WERI-Rb-1 (cell line): ENCODE measurements at regions not wholly inside any gene's neighbourhood (a gene's known extent, or its start where the extent isn't known, plus 50 kb on each side); places are given as distances from the start of the nearest gene placed in this dataset.
"Not testable (repeated sequence)": the region's sequence is repeated elsewhere in the genome, so short reads cannot be mapped to it uniquely, and the experiment has no call there.

Experiments used
- DNase-seq: peaks from one replicate; pipeline ENCODE4 v3.0.0-alpha.2; 2020
- H3K27ac ChIP-seq: fragments of 250-450 bp; sonication (Bioruptor Pico); 2 replicates; pipeline ENCODE4 v1.5.1; 2020; ENCODE audit warnings: mild to moderate bottlenecking, moderate library complexity
- H3K27me3 ChIP-seq: fragments of 250-450 bp; sonication (Bioruptor Pico); 2 replicates; pipeline ENCODE4 v1.5.1; 2021; ENCODE audit warnings: mild to moderate bottlenecking, low read depth, moderate library complexity; ENCODE audit not compliant: insufficient read depth, severe bottlenecking
- H3K36me3 ChIP-seq: fragments of 250-450 bp; sonication (Bioruptor Pico); 2 replicates; pipeline ENCODE4 v1.5.1; 2020; ENCODE audit warnings: mild to moderate bottlenecking, moderate library complexity
- H3K4me3 ChIP-seq: 2 replicates; pipeline ENCODE4 v1.5.1; 2011; ENCODE audit warnings: low read depth, mild to moderate bottlenecking, control low read depth, low read length
- H3K9me3 ChIP-seq: fragments of 250-450 bp; sonication (Bioruptor Pico); 2 replicates; pipeline ENCODE4 v1.5.1; 2021; ENCODE audit warnings: mild to moderate bottlenecking, moderate library complexity; ENCODE audit not compliant: severe bottlenecking
- TF ChIP-seq, protein P1 (sequence below): IDR thresholded peaks from 2 replicates; pipeline ENCODE4 v1.5.1; 2011; ENCODE audit warnings: low read depth, mild to moderate bottlenecking, control low read depth, inconsistent platforms, low read length

DNA sequence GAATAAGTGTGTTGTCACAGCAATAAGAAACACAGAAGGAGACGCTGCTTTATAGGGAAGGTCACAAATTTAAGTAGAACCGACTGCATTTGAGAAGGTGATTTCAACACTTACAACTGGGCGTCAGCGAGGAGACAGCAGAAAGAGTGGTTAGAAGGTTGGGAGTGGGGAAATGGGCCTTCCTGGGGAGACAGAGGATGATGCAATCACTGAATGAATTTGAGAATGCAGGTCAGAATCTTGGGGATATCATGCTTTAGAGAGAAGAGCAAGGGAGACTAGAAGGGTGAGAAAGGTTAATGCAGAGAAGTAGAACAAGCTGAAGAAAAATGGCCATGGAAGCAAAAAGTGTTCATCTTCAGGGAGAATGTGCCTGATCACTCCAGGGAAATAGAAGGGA, 616.1 kb upstream of the FAM98A start:
- no peak overlapping the region for H3K4me3 ChIP-seq
- H3K36me3 ChIP-seq = no peaks in the 10 kb centered on the region
- no peak for DNase-seq
- H3K27me3 ChIP-seq = no peaks in the 10 kb centered on the region
- H3K9me3 ChIP-seq = peaks cover 14% of the 10 kb centered on the region
- TF ChIP-seq, protein P1, sequence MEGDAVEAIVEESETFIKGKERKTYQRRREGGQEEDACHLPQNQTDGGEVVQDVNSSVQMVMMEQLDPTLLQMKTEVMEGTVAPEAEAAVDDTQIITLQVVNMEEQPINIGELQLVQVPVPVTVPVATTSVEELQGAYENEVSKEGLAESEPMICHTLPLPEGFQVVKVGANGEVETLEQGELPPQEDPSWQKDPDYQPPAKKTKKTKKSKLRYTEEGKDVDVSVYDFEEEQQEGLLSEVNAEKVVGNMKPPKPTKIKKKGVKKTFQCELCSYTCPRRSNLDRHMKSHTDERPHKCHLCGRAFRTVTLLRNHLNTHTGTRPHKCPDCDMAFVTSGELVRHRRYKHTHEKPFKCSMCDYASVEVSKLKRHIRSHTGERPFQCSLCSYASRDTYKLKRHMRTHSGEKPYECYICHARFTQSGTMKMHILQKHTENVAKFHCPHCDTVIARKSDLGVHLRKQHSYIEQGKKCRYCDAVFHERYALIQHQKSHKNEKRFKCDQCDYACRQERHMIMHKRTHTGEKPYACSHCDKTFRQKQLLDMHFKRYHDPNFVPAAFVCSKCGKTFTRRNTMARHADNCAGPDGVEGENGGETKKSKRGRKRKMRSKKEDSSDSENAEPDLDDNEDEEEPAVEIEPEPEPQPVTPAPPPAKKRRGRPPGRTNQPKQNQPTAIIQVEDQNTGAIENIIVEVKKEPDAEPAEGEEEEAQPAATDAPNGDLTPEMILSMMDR = no peak
- no peak overlapping the region for H3K27ac ChIP-seq

DNA sequence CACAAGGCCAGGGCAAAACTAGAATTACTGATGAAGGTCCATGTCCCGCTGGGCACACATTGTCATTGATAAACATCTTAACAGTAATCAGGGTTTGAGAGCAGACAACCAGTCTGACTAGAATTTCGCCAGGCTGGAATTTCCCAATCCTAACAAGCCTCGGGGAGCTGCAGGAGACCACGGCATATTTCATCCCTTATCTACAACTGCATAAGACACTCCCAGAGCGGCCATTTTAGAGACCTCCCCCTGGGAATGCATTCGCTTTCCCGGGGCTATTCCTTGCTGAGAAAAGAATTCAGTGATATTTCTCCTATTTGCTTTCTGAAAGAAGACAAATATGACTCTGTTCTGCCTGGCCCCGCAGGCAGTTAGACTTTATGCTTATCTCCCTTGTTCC, 611.3 kb upstream of the FAM98A start:
- peaks cover 36% of the 10 kb centered on the region for H3K9me3 ChIP-seq
- H3K27me3 ChIP-seq, H3K4me3 ChIP-seq, H3K27ac ChIP-seq, H3K36me3 ChIP-seq: not testable (repeated sequence)
- peak; percentile 19 for DNase-seq

DNA sequence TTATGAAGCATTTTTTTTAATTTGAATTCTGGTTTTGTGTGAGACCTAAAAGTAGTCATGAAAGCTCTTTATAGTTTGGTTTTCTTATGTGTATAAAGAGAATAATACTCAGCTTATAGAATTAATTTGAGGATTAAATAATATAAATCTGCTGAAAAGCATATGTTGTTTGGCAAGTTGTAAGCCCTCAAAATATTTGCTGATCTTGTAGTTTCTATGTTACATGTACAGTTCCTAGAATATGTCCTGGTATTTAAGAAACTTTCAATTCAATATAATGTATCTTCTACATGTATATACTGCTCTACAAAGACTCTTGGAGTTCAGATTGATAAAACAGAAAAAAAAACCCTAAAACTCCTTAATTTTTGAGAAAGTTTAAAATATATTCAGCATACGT, 605.5 kb upstream of the FAM98A start:
- Histone ChIP-seq H3K36me3 (no peaks in the 10 kb centered on the region), H3K4me3 (no peak overlapping the region), H3K27me3 (no peaks in the 10 kb centered on the region), H3K27ac (no peak overlapping the region), H3K9me3 (peaks cover 16% of the 10 kb centered on the region)
- TF ChIP-seq, protein P1 = no peak
- no peak for DNase-seq

DNA sequence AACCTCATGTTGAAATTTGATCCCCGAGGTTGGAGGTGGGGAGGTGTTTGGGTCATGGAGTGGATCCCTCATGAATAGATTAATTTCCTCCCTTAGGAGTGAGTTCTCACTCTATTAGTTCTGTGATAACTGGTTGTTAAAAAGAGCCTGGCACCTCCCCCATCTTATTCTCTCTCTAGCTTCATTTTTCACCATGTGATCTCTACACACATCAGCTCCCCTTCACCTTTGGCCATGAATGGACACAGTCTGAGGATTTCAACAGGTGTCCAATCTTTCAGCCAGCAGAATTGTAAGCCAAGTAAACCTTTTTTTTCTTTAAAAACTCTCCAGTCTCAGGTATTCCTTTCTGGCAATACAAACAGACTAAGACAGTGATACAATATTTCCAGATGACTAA, 602.0 kb upstream of the FAM98A start:
- no peak overlapping the region for H3K27ac ChIP-seq

DNA sequence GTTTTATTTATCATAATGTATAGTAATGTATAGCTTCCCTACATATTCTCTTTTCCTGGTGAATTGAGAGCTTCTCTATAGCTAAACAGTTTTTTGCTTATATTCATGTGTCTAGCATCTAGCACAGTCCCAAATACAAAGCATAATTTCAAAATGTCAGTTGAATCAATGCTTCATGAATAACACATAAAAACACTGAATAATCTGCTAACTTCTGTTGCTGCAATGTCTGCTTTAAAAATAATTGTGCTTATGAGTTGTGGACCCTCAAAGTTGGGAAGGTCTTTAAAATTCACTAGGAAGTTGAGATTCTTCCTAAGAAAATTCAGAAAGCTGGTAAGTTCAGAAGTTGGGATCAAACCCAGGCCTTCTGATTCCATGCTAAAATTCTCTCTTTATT, 600.9 kb upstream of the FAM98A start:
- Histone ChIP-seq H3K36me3 (no peaks in the 10 kb centered on the region), H3K27me3 (no peaks in the 10 kb centered on the region), H3K9me3 (no peaks in the 10 kb centered on the region), H3K4me3 (no peak overlapping the region), H3K27ac (no peak overlapping the region)
- TF ChIP-seq, protein P1 = no peak
- DNase-seq = no peak

More for the DNA sequence above, 602.0 kb upstream of the FAM98A start:
- H3K36me3 ChIP-seq = no peaks in the 10 kb centered on the region
- H3K9me3 ChIP-seq = no peaks in the 10 kb centered on the region
- H3K4me3 ChIP-seq = no peak overlapping the region
- no peaks in the 10 kb centered on the region for H3K27me3 ChIP-seq
- no peak for DNase-seq
- TF ChIP-seq, protein P1 = no peak

DNA sequence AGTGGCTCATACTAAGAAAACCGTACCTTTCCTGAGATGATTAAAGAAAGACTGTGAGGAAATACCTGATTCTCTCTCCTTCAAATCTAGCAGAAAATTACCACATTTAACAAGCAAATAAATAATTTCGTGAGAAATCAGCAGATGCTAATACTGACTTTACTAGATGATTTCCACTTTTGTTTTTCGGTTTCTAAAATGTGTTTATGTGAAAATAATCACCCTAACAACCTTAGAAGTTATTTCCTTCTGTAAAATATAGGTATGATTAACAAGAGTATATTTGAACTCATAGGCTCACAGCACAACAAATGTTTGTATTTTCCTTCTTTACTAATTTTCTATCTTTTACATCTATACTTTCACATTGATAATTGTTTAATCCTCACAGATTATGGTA, 594.1 kb upstream of the FAM98A start:
- DNase-seq = no peak
- H3K36me3 ChIP-seq = no peaks in the 10 kb centered on the region
- H3K27me3 ChIP-seq = no peaks in the 10 kb centered on the region
- no peak overlapping the region for H3K27ac ChIP-seq
- no peak overlapping the region for H3K4me3 ChIP-seq
- TF ChIP-seq, protein P1 = no peak
- H3K9me3 ChIP-seq = no peaks in the 10 kb centered on the region
